Left forelimb (tissue), 1 donor: ENCODE measurements at regions not wholly inside any gene's neighbourhood (a gene's known extent, or its start where the extent isn't known, plus 50 kb on each side); places are given as distances from the start of the nearest gene placed in this dataset.
"Not testable (repeated sequence)": the region's sequence is repeated elsewhere in the genome, so short reads cannot be mapped to it uniquely, and the experiment has no call there.

Experiments
- DNase-seq: peaks from one replicate; pipeline ENCODE4 v3.0.0-alpha.2; 2018; ENCODE audit warnings: low spot score

DNA sequence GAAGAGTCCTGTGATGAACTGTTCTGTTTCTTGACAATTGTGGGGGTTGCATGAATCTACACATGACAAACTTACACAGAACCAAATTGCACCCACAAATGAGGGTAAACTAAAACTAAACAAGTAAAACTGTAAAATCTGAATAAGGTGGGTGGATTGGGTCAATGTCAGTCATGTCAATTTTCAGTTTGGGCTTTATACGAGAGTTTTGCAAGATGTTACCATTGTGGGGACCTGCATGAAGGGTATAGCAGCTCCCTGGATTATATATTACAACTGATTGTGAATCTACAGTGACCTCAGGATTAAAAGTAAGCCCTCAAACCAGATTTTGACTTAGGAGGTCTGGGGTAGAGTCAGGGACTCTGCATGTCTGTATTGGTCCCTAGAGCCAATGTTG, 101.5 kb upstream of the LHX5 start:
- DNase-seq: no peak

DNA sequence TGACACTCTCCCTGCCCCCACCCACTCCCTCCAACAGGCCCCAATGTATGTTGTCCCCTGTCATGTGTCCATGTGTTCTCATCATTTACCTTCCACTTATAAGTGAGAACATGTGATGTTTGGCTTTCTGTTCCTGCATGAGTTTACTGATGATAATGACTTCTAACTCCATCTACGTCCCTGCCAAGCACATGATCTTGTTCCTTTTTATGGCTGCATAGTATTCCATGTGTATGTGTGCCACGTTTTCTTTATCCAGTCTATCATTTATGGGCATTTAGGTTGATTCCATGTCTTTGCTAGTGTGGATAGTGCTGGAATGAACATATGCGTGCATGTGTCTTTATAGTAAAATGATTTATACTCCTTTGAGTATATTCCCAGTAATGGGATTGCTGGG, 100.0 kb upstream of the LHX5 start:
- DNase-seq: no peak

DNA sequence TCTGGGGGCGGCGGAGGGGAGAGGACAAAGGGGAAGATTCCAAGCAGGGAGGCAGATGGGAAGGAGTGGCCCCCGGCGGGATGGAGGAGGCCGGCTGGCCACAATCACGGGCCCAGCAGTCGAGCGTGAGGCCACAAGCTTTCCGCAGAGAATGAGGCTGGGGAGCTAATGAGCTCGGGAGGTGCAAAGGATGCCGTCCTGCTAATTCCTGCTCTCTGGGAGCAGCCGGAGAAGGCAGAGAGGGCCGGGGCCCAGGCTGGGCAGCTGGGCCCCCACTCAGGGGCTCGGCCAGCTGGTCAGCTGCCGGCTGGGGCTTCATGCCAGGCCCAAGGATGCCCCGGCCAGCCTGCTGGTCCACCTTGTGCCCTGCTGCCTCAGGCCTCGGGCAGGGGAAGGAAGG, 98.1 kb upstream of the LHX5 start:
- DNase-seq: no peak

GRCh38 chr12:113568021-113568420, 96.3 kb upstream of the LHX5 start:
- no peak for DNase-seq

DNA sequence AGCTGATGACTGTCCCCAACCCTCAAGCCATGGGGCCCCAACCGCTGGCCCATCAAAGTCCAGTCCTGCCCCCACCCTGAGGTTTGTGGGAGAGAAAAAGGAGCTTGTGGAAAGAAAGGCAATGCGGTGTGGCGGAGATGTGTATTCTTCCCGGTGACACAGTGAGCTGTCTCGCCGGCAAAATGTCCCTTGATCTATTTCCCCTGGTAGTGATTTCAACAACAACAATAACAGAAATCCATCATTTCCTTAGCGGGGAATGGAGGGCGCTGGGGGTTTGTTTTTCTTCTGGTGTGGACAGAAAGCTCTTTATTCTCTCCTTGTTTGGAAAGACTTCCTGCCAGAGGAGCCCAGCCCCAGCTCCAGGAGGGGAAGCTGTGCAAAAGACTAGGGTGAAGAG, 93.7 kb upstream of the LHX5 start:
- DNase-seq: no peak

GRCh38 chr12:113561068-113561780, 89.6 kb upstream of the LHX5 start:
- no peak for DNase-seq

GRCh38 chr12:113559466-113559865, 87.8 kb upstream of the LHX5 start:
- no peak for DNase-seq

- no peak for DNase-seq
Observed at GRCh38 chr12:113555226-113555625, 83.6 kb upstream of the LHX5 start.

- no peak for DNase-seq
Observed at GRCh38 chr12:113552760-113553159, 81.1 kb upstream of the LHX5 start.

- DNase-seq: no peak
Observed at GRCh38 chr12:113551563-113551962, 79.9 kb upstream of the LHX5 start.

DNA sequence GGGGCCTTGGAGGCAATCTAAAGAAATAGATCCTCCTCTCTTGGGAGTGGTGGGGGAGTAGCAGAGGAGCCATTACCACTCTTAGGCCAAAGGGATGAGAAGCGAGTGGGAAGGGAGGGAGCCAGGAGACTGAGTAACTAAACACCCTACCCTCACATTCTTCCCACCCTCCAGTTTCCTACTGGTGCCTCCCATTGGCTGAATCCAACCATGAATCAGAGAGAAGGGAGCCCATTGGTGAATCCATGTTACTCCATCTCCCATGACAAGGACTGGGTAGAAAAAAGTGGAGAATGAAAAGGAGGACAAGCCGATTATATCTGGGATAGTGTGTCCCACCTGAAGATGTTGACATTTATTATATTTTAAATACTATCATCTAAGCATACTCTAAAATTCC, 76.8 kb upstream of the LHX5 start:
- no peak for DNase-seq

- no peak for DNase-seq
Observed at GRCh38 chr12:113546916-113547863, 75.5 kb upstream of the LHX5 start.

DNA sequence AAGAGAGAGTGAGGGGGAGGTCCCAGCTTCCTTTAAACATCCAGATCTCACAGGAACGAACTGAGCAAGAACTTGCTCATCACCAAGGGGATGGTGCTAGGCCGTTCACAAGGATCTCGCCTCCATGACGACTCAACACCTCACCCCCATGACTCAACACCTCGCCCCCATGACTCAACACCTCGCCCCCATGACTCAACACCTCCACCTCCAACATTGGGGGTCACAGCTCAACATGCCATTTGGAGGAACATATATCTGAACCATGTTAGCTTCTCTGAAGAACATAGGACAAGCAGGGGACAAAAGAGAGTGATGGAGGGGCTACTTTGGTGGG, 66.0 kb upstream of the LHX5 start:
- no peak for DNase-seq

DNA sequence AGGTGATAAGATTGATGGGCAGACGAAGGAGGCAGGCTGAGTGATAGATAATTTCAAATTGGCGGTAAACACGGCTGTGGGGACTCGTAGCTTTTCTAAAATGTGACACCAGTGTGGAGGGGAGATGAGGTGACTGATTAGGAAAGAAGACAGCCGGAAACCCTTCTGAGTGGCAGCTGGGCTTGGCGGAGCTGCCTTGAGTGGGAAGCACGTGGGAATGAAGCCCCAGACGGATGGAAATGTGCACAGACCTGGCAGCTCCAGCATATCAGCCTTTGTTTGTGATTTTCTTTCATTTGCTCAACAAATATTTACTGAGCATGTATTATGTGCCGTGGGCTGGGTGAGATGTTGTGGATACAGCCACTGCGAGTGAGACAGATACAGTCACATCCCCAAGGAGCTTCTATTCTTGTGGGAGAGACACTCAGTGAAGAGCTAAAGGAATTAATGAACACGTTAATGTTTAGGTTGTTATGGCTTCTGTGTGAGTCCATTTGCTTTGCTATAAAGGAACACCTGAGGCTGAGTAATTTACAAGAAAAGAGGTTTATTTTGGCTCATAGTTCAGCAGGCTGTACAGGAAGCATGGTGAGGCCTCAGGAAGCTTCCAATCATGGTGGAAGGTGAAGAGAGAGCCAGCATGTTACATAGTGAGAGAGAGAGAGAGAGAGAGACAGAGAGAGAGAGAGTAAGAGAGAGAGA, 65.5 kb upstream of the LHX5 start:
- DNase-seq: no peak

GRCh38 chr12:113535100-113535499, 63.4 kb upstream of the LHX5 start:
- no peak for DNase-seq

DNA sequence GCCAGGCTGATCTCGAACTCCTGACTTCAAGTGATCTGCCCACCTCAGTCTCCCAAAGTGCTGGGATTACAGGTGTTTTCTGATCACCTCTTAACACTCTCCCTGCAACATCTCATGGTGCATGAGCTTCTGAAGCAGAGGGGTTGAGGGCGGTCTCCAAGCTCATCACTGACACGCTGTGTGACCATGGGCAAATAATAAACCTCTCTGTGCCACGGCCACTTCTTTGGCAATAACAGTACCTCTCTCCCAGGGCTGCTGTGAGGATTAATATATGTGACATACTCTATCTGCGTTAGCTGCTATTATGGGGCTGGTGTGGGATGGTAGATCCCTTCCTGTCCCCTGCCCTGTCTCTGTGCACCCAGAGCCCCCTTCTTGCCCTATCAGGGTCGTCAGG, 62.9 kb upstream of the LHX5 start:
- no peak for DNase-seq

GRCh38 chr12:113533842-113534375, 62.2 kb upstream of the LHX5 start:
- no peak for DNase-seq

GRCh38 chr12:113532292-113532691, 60.6 kb upstream of the LHX5 start:
- no peak for DNase-seq

GRCh38 chr12:113531073-113531472, 59.4 kb upstream of the LHX5 start:
- DNase-seq: not testable (repeated sequence)

DNA sequence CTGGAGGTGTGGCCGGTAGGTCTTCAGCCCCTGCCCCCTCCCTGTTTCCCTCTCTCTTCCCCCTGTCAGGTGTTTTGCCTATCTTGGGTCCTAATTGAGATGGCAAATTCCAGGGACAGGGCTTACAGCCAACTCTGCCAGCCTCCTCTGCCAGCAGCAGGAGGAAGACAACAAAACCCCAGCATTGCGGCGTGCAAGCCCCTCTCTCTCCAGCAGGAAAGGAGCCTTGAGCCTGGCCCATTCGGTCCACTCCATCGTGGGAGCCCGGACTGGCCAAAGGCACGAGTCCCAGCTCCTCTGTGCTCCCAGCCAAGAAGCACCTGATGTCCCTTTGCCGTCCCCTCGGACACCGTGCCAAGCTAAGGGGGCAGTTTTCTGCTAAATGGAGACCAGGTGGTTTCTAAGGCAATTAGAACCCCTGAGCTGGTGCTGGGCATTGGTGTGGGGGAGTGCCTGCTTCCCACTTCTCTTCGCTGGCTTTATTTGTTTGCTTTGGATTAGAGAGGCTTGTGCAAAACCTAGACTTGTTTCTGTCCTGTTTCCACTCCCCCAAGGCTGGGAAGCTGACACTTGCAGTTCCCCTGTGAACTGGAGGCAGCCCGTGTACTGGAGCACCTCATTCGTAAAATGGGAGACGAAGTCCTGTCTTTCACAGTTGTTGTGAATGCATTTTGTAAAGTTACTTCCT, 57.1 kb upstream of the LHX5 start:
- no peak for DNase-seq

- no peak for DNase-seq
Observed at GRCh38 chr12:113525066-113525465, 53.4 kb upstream of the LHX5 start.

DNA sequence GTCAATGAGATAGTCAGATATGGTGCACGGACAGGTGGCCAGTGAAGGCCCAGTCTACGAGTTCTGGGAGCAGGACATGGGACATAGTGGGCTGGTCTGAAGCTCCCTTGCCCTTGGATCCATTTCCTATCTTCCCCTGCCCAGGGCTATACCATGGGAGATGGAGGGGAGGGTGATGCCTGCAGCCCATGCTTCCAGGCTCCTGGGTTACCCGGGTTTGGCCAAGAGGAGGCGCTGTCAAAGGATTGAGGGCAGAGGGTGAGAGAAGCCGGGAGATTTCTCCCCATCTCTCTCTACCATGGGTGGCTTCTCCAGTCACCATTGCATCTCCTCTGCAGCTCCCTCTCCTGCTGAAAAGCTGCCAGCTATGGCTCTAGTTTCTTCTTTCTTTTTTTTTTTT, 52.8 kb upstream of the LHX5 start:
- DNase-seq: no peak
